HG02884 (cell line): ENCODE measurements at regions not wholly inside any gene's neighbourhood (a gene's known extent, or its start where the extent isn't known, plus 50 kb on each side); places are given as distances from the start of the nearest gene placed in this dataset.

Source experiments
- ATAC-seq: cut with Tn5 transposase; IDR thresholded peaks from one replicate; pipeline ENCODE4 v1.9.1; 2021; ENCODE audit warnings: mild to moderate bottlenecking, moderate library complexity; ENCODE audit not compliant: unreplicated experiment

- no peak for ATAC-seq
Measured at GRCh38 chr7:35508623-35509400, 186.1 kb downstream of the HERPUD2 start.

- ATAC-seq: no peak
Measured at GRCh38 chr7:35505066-35505465, 189.9 kb downstream of the HERPUD2 start.

- ATAC-seq: no peak
Measured at GRCh38 chr7:35504365-35504764, 190.6 kb downstream of the HERPUD2 start.

- ATAC-seq: no peak
Measured at GRCh38 chr7:35501681-35502080, 193.3 kb downstream of the HERPUD2 start.

- ATAC-seq: no peak
Measured at GRCh38 chr7:35499226-35499625, 195.7 kb downstream of the HERPUD2 start.

- ATAC-seq: no peak
Measured at GRCh38 chr7:35498416-35498815, 196.5 kb downstream of the HERPUD2 start.

- ATAC-seq: no peak
Measured at GRCh38 chr7:35495844-35496243, 199.1 kb downstream of the HERPUD2 start.

- ATAC-seq: no peak
Measured at GRCh38 chr7:35495377-35495776, 199.6 kb downstream of the HERPUD2 start.

- no peak for ATAC-seq
Measured at GRCh38 chr7:35494407-35494806, 200.5 kb downstream of the HERPUD2 start.

GRCh38 chr7:35492451-35493175, 202.3 kb downstream of the HERPUD2 start:
- ATAC-seq: no peak

GRCh38 chr7:35491233-35491632, 203.7 kb downstream of the HERPUD2 start:
- no peak for ATAC-seq

- no peak for ATAC-seq
Measured at GRCh38 chr7:35487841-35488240, 207.1 kb downstream of the HERPUD2 start.

- ATAC-seq: no peak
Measured at GRCh38 chr7:35487402-35487801, 207.5 kb downstream of the HERPUD2 start.

- no peak for ATAC-seq
Measured at GRCh38 chr7:35485436-35485835, 209.5 kb downstream of the HERPUD2 start.

- ATAC-seq: no peak
Measured at GRCh38 chr7:35483568-35483967, 211.4 kb downstream of the HERPUD2 start.

GRCh38 chr7:35482231-35482630, 212.7 kb downstream of the HERPUD2 start:
- no peak for ATAC-seq

GRCh38 chr7:35480806-35481205, 214.1 kb downstream of the HERPUD2 start:
- no peak for ATAC-seq

GRCh38 chr7:35477609-35478008, 217.3 kb downstream of the HERPUD2 start:
- no peak for ATAC-seq

- no peak for ATAC-seq
Measured at GRCh38 chr7:35474100-35474499, 220.2 kb upstream of the TBX20 start.

- no peak for ATAC-seq
Measured at GRCh38 chr7:35468606-35469005, 214.7 kb upstream of the TBX20 start.

GRCh38 chr7:35467456-35467978, 213.6 kb upstream of the TBX20 start:
- ATAC-seq: no peak

GRCh38 chr7:35465791-35466336, 212.0 kb upstream of the TBX20 start:
- ATAC-seq: no peak
